Adrenal gland (tissue), 5 donors: ENCODE measurements at regions not wholly inside any gene's neighbourhood (a gene's known extent, or its start where the extent isn't known, plus 50 kb on each side); places are given as distances from the start of the nearest gene placed in this dataset.

Experiments used
- POLR2A ChIP-seq, 2 donors: fragments of 450-650 bp; IDR thresholded peaks; one replicate each; pipeline ENCODE4 v1.6.1; 2017; ENCODE audit warnings: antibody characterized with exemption in 2 of 2, mild to moderate bottlenecking in 2 of 2, moderate library complexity in 1 of 2
- TF ChIP-seq, protein P1 (sequence below), 6 experiments: fragments of 450-650 bp in 4 of 6; fragments of 200-600 bp in 2 of 6; sonication (generic) in 1 of 6; IDR thresholded peaks; 1 replicate in 5 of 6; 2 replicates in 1 of 6; pipeline versions ENCODE4 v1.5.1 to v1.8.0; 2016 to 2021; ENCODE audit warnings: antibody characterized with exemption in 6 of 6, mild to moderate bottlenecking in 2 of 6, moderate library complexity in 1 of 6
- donor health status: DM: no; HTN: no; CAD: no.

DNA sequence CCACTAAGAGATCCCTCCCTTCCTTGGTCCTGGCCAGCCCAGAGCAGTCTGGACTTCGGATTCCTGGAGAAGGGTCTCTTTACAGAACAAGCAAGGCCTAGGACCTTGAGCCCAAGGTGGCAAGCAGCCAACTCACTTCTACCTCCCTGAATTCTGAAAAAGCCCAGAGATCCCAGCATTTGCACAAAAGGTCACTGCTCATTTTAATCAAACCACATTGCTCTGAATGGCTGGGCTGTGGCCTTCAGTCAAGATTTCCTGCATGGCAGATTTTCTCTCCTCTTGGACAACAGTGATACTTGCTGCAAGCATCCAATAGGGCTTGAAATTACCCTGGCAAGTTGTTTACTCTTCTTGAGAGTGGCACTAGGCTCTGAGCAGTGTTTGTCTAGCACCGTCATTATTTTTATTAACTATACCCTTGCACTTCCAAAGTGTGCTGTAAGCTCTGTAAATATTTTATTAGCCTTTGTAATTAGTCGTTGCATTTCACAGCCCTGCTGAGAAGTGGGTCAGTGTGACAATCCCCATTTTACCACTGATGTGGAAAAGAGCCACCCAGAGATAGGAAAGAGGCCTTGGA lies 274.7 kb upstream of the CTNNB1 start:
- TF ChIP-seq, protein P1, sequence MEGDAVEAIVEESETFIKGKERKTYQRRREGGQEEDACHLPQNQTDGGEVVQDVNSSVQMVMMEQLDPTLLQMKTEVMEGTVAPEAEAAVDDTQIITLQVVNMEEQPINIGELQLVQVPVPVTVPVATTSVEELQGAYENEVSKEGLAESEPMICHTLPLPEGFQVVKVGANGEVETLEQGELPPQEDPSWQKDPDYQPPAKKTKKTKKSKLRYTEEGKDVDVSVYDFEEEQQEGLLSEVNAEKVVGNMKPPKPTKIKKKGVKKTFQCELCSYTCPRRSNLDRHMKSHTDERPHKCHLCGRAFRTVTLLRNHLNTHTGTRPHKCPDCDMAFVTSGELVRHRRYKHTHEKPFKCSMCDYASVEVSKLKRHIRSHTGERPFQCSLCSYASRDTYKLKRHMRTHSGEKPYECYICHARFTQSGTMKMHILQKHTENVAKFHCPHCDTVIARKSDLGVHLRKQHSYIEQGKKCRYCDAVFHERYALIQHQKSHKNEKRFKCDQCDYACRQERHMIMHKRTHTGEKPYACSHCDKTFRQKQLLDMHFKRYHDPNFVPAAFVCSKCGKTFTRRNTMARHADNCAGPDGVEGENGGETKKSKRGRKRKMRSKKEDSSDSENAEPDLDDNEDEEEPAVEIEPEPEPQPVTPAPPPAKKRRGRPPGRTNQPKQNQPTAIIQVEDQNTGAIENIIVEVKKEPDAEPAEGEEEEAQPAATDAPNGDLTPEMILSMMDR (IDR thresholded peaks at IDR 0.05) = no peak
- no peak for TF ChIP-seq POLR2A (IDR thresholded peaks at IDR 0.05)
